ENCODE measurements at regions not wholly inside any gene's neighbourhood (a gene's known extent, or its start where the extent isn't known, plus 50 kb on each side); places are given as distances from the start of the nearest gene placed in this dataset.
"Not testable (repeated sequence)": the region's sequence is repeated elsewhere in the genome, so short reads cannot be mapped to it uniquely, and the experiment has no call there.

DNA sequence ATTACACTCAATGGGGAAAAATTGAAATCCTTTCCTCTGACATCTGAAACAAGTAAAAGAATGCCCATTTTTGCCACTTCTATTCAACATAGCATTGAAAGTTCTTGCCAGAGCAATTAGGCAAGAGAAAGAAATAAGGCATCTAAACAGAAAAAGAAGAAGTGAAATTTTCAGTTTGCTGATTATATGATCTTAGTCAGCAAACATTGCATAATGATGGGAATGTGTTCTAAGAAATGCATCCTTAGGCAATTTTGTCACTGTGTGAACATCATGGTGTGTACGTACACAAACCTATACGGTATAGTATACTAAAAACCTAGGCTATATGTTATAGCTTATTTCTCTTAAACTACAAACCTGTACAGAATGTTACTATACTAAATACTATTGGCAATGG, 278.0 kb downstream of the CGGBP1 start:
- no CpG with 5 or more reads among the region's 2 CpGs for WGBS, 2 experiments (ENCODE audit: insufficient coverage in 2 of 2)
- Histone ChIP-seq H3K27ac (ENCODE audit: low read depth, low read length, severe bottlenecking) (no peak overlapping the region), H3K4me1 (ENCODE audit: control insufficient read depth, insufficient read depth, low read length, poor library complexity, severe bottlenecking) (no peaks in the 10 kb centered on the region), H3K36me3 (ENCODE audit: control insufficient read depth, insufficient read depth, low read length) (no peaks in the 10 kb centered on the region), H3K4me3 (ENCODE audit: extremely low read depth, insufficient read depth, low read length, poor library complexity, severe bottlenecking) (no peak overlapping the region), H3K9me3 (ENCODE audit: control insufficient read depth, low read length) (no peaks in the 10 kb centered on the region)

DNA sequence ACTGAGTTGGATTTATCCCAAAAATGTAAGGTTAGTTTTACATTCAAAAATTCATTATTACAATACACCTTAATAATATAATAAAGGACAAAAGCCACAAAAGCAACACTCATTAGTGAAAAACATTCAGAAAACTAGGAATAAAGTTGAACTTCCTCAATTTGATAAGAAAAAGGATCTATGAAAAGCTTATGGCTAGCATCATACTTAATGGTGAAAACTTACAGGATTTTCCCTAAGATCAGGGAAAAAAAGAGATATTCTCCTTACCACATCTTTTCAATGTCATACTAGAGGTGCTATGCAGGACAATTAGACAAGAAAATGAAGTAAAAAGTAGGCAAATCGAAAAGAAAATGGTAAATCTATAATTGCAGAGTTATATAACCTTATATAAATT, 279.9 kb downstream of the CGGBP1 start:
- WGBS, 2 experiments (ENCODE audit: insufficient coverage in 2 of 2): no CpG with 5 or more reads among the region's 1 CpG
- H3K36me3 ChIP-seq (ENCODE audit: control insufficient read depth, insufficient read depth, low read length): no peaks in the 10 kb centered on the region
- no peaks in the 10 kb centered on the region for H3K9me3 ChIP-seq (ENCODE audit: control insufficient read depth, low read length)
- no peaks in the 10 kb centered on the region for H3K4me1 ChIP-seq (ENCODE audit: control insufficient read depth, insufficient read depth, low read length, poor library complexity, severe bottlenecking)
- H3K4me3 ChIP-seq (ENCODE audit: extremely low read depth, insufficient read depth, low read length, poor library complexity, severe bottlenecking): no peak overlapping the region
- no peak overlapping the region for H3K27ac ChIP-seq (ENCODE audit: low read depth, low read length, severe bottlenecking)

- no peaks in the 10 kb centered on the region for H3K36me3 ChIP-seq (ENCODE audit: control insufficient read depth, insufficient read depth, low read length)
- H3K27ac ChIP-seq (ENCODE audit: low read depth, low read length, severe bottlenecking): no peak overlapping the region
- H3K4me3 ChIP-seq (ENCODE audit: extremely low read depth, insufficient read depth, low read length, poor library complexity, severe bottlenecking): no peak overlapping the region
- WGBS, 2 experiments (ENCODE audit: insufficient coverage in 2 of 2): 53 to 70% methylated on average over 3 to 5 of the region's 5 CpGs
- no peaks in the 10 kb centered on the region for H3K4me1 ChIP-seq (ENCODE audit: control insufficient read depth, insufficient read depth, low read length, poor library complexity, severe bottlenecking)
- H3K9me3 ChIP-seq (ENCODE audit: control insufficient read depth, low read length): no peaks in the 10 kb centered on the region
Observed at GRCh38 chr3:87771337-87772192, 287.2 kb downstream of the CGGBP1 start.

GRCh38 chr3:87766721-87767120, 292.1 kb downstream of the CGGBP1 start:
- no peaks in the 10 kb centered on the region for H3K36me3 ChIP-seq (ENCODE audit: control insufficient read depth, insufficient read depth, low read length)
- H3K9me3 ChIP-seq (ENCODE audit: control insufficient read depth, low read length): no peaks in the 10 kb centered on the region
- WGBS, 2 experiments (ENCODE audit: insufficient coverage in 2 of 2): no CpG with 5 or more reads among the region's 2 CpGs
- H3K27ac ChIP-seq (ENCODE audit: low read depth, low read length, severe bottlenecking): no peak overlapping the region
- no peaks in the 10 kb centered on the region for H3K4me1 ChIP-seq (ENCODE audit: control insufficient read depth, insufficient read depth, low read length, poor library complexity, severe bottlenecking)
- no peak overlapping the region for H3K4me3 ChIP-seq (ENCODE audit: extremely low read depth, insufficient read depth, low read length, poor library complexity, severe bottlenecking)

DNA sequence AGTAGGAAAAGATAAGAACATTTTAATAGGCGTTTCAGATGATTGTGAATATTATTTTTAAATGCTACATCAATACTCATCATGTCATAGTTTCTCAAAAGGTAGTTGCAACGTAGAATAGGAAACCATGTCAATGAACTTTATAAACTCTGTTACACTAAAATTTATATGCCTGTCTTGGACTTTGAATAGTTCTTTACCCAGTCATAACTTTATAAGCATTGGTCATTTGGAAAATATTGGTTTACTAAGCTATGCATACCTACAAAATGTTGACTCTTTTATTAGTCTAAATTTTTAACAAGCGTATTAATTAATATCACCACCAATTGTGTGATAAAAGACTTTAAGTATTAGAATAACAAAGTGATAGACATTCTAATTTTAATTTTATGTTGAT, 293.5 kb downstream of the CGGBP1 start:
- H3K36me3 ChIP-seq (ENCODE audit: control insufficient read depth, insufficient read depth, low read length): no peaks in the 10 kb centered on the region
- no CpG with 5 or more reads among the region's 3 CpGs for WGBS, 2 experiments (ENCODE audit: insufficient coverage in 2 of 2)
- no peak overlapping the region for H3K4me3 ChIP-seq (ENCODE audit: extremely low read depth, insufficient read depth, low read length, poor library complexity, severe bottlenecking)
- H3K27ac ChIP-seq (ENCODE audit: low read depth, low read length, severe bottlenecking): no peak overlapping the region
- H3K9me3 ChIP-seq (ENCODE audit: control insufficient read depth, low read length): no peaks in the 10 kb centered on the region
- no peaks in the 10 kb centered on the region for H3K4me1 ChIP-seq (ENCODE audit: control insufficient read depth, insufficient read depth, low read length, poor library complexity, severe bottlenecking)

- WGBS, 2 experiments (ENCODE audit: insufficient coverage in 2 of 2): 95 to 98% methylated on average over 11 to 14 of the region's 17 CpGs
- H3K9me3 ChIP-seq (ENCODE audit: control insufficient read depth, low read length): no peaks in the 10 kb centered on the region
- H3K4me1 ChIP-seq (ENCODE audit: control insufficient read depth, insufficient read depth, low read length, poor library complexity, severe bottlenecking): no peaks in the 10 kb centered on the region
- H3K4me3 ChIP-seq (ENCODE audit: extremely low read depth, insufficient read depth, low read length, poor library complexity, severe bottlenecking): no peak overlapping the region
- no peak overlapping the region for H3K27ac ChIP-seq (ENCODE audit: low read depth, low read length, severe bottlenecking)
- H3K36me3 ChIP-seq (ENCODE audit: control insufficient read depth, insufficient read depth, low read length): no peaks in the 10 kb centered on the region
Observed at GRCh38 chr3:87761795-87762194, 297.0 kb downstream of the CGGBP1 start.

GRCh38 chr3:87761341-87761740, 297.5 kb downstream of the CGGBP1 start:
- WGBS, 2 experiments (ENCODE audit: insufficient coverage in 2 of 2): 100% methylated on average over 3 to 5 of the region's 11 CpGs
- H3K4me1 ChIP-seq (ENCODE audit: control insufficient read depth, insufficient read depth, low read length, poor library complexity, severe bottlenecking): no peaks in the 10 kb centered on the region

DNA sequence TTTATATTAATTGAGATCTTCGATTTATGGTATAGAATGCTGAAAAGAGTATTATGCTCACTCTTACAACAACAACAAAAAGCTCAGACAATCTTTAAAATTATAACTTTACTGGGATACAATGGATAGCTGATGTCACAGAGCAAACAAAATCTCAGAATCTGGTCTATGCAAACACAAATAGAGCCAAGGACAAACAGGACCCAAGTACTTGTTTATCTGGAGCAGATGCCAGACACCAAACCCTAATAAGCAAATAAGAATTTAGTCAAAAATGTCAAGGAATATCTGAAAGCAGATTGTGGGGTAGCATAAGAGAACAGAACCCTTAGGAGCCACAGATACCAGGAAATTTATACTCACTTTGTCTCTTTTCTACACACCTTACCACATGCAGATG, 302.2 kb downstream of the CGGBP1 start:
- no peaks in the 10 kb centered on the region for H3K4me1 ChIP-seq (ENCODE audit: control insufficient read depth, insufficient read depth, low read length, poor library complexity, severe bottlenecking)
- H3K27ac ChIP-seq (ENCODE audit: low read depth, low read length, severe bottlenecking): no peak overlapping the region
- no CpG with 5 or more reads among the region's 1 CpG for WGBS, 2 experiments (ENCODE audit: insufficient coverage in 2 of 2)
- no peaks in the 10 kb centered on the region for H3K36me3 ChIP-seq (ENCODE audit: control insufficient read depth, insufficient read depth, low read length)
- no peaks in the 10 kb centered on the region for H3K9me3 ChIP-seq (ENCODE audit: control insufficient read depth, low read length)
- H3K4me3 ChIP-seq (ENCODE audit: extremely low read depth, insufficient read depth, low read length, poor library complexity, severe bottlenecking): no peak overlapping the region

More at GRCh38 chr3:87761341-87761740, 297.5 kb downstream of the CGGBP1 start:
- no peak overlapping the region for H3K27ac ChIP-seq (ENCODE audit: low read depth, low read length, severe bottlenecking)
- no peak overlapping the region for H3K4me3 ChIP-seq (ENCODE audit: extremely low read depth, insufficient read depth, low read length, poor library complexity, severe bottlenecking)
- no peaks in the 10 kb centered on the region for H3K9me3 ChIP-seq (ENCODE audit: control insufficient read depth, low read length)
- H3K36me3 ChIP-seq (ENCODE audit: control insufficient read depth, insufficient read depth, low read length): no peaks in the 10 kb centered on the region

GRCh38 chr3:87755852-87756251, 303.0 kb downstream of the CGGBP1 start:
- no peak overlapping the region for H3K4me3 ChIP-seq (ENCODE audit: extremely low read depth, insufficient read depth, low read length, poor library complexity, severe bottlenecking)
- H3K27ac ChIP-seq (ENCODE audit: low read depth, low read length, severe bottlenecking): no peak overlapping the region
- no peaks in the 10 kb centered on the region for H3K4me1 ChIP-seq (ENCODE audit: control insufficient read depth, insufficient read depth, low read length, poor library complexity, severe bottlenecking)
- no peaks in the 10 kb centered on the region for H3K9me3 ChIP-seq (ENCODE audit: control insufficient read depth, low read length)
- no peaks in the 10 kb centered on the region for H3K36me3 ChIP-seq (ENCODE audit: control insufficient read depth, insufficient read depth, low read length)

- Histone ChIP-seq H3K4me3 (ENCODE audit: extremely low read depth, insufficient read depth, low read length, poor library complexity, severe bottlenecking) (no peak overlapping the region), H3K27ac (ENCODE audit: low read depth, low read length, severe bottlenecking) (no peak overlapping the region), H3K9me3 (ENCODE audit: control insufficient read depth, low read length) (peaks cover 10% of the 10 kb centered on the region), H3K36me3 (ENCODE audit: control insufficient read depth, insufficient read depth, low read length) (no peaks in the 10 kb centered on the region), H3K4me1 (ENCODE audit: control insufficient read depth, insufficient read depth, low read length, poor library complexity, severe bottlenecking) (no peaks in the 10 kb centered on the region)
- 92 to 100% methylated on average over 1 to 2 of the region's 2 CpGs for WGBS, 2 experiments (ENCODE audit: insufficient coverage in 2 of 2)
Observed at GRCh38 chr3:87742250-87742649, 316.6 kb downstream of the CGGBP1 start.

GRCh38 chr3:87740894-87741293, 317.9 kb downstream of the CGGBP1 start:
- H3K4me1 ChIP-seq (ENCODE audit: control insufficient read depth, insufficient read depth, low read length, poor library complexity, severe bottlenecking); H3K27ac ChIP-seq (ENCODE audit: low read depth, low read length, severe bottlenecking); H3K36me3 ChIP-seq (ENCODE audit: control insufficient read depth, insufficient read depth, low read length); H3K4me3 ChIP-seq (ENCODE audit: extremely low read depth, insufficient read depth, low read length, poor library complexity, severe bottlenecking): not testable (repeated sequence)
- 86 to 100% methylated on average over 1 of the region's 1 CpG for WGBS, 2 experiments (ENCODE audit: insufficient coverage in 2 of 2)
- peaks cover 10% of the 10 kb centered on the region for H3K9me3 ChIP-seq (ENCODE audit: control insufficient read depth, low read length)
